SK-N-SH (cell line): ENCODE measurements at regions not wholly inside any gene's neighbourhood (a gene's known extent, or its start where the extent isn't known, plus 50 kb on each side); places are given as distances from the start of the nearest gene placed in this dataset.

Experiments
- CTCF ChIA-PET: fragments of 300-600, 350-600 bp; formaldehyde crosslinking; extraction: SDS; loops from one replicate; lab custom pipeline; 2021; lab: Yijun Ruan, JAX
- POLR2A ChIA-PET: fragments of 350-600 bp; sonication (Branson Sonifier 250); formaldehyde crosslinking; extraction: SDS; loops from one replicate; lab custom pipeline; 2020; ENCODE audit warnings: antibody characterized with exemption, inconsistent platforms; lab: Yijun Ruan, JAX
- DNase-seq: peaks from one replicate; pipeline ENCODE4 v3.0.0; 2012
- H2AFZ ChIP-seq: fragments of 200-600 bp; sonication (generic); 2 replicates; pipeline ENCODE4 v1.8.1; 2016; ENCODE audit warnings: antibody characterized with exemption, mild to moderate bottlenecking, low read depth
- H3F3A ChIP-seq: fragments of 200-600 bp; sonication (generic); replicated peaks from 2 replicates; pipeline ENCODE3; 2016; ENCODE audit warnings: antibody characterized with exemption, mild to moderate bottlenecking; ENCODE audit not compliant: insufficient read depth
- H3K27ac ChIP-seq, 2 experiments: fragments of 200-500 bp in 1 of 2; fragments of 200-600 bp in 1 of 2; sonication (Bioruptor generic) in 1 of 2; sonication (generic), shearing (Covaris generic) in 1 of 2; 2 replicates each; pipeline versions ENCODE4 v1.5.1 to v1.6.1; 2014 to 2016; ENCODE audit warnings: low read depth in 2 of 2, inconsistent platforms in 1 of 2, low read length in 1 of 2, mild to moderate bottlenecking in 1 of 2, mixed read lengths in 1 of 2
- H3K27me3 ChIP-seq: fragments of 200-600 bp; sonication (generic), shearing (Covaris generic); 2 replicates; pipeline ENCODE4 v1.6.1; 2016; ENCODE audit warnings: mixed run types; ENCODE audit not compliant: insufficient read depth
- H3K36me3 ChIP-seq, 2 experiments: fragments of 200-500 bp in 1 of 2; fragments of 200-600 bp in 1 of 2; sonication (Bioruptor generic) in 1 of 2; sonication (generic) in 1 of 2; replicated peaks in 1 of 2; 2 replicates each; pipeline versions ENCODE3 to v1.5.1; 2014 to 2016; ENCODE audit warnings: low read length in 1 of 2, mild to moderate bottlenecking in 1 of 2; ENCODE audit not compliant: insufficient read depth in 2 of 2, control insufficient read depth in 1 of 2
- H3K4me1 ChIP-seq, 2 experiments: fragments of 200-500 bp in 1 of 2; fragments of 200-600 bp in 1 of 2; sonication (Bioruptor generic) in 1 of 2; sonication (generic), shearing (Covaris generic) in 1 of 2; 2 replicates each; pipeline versions ENCODE4 v1.5.1 to v1.6.1; 2014 to 2016; ENCODE audit warnings: low read depth in 1 of 2, low read length in 1 of 2, mixed run types in 1 of 2; ENCODE audit not compliant: insufficient read depth in 2 of 2, control insufficient read depth in 1 of 2
- H3K4me2 ChIP-seq: fragments of 200-600 bp; sonication (generic), shearing (Covaris generic); 2 replicates; pipeline ENCODE4 v1.6.1; 2017; ENCODE audit warnings: mixed run types
- H3K4me3 ChIP-seq, 2 experiments: fragments of 200-500 bp in 1 of 2; fragments of 200-600 bp in 1 of 2; sonication (Bioruptor generic) in 1 of 2; sonication (generic), shearing (Covaris generic) in 1 of 2; 2 replicates each; pipeline versions ENCODE4 v1.5.1 to v1.8.1; 2014 to 2016; ENCODE audit warnings: low read depth in 2 of 2, inconsistent platforms in 1 of 2, low read length in 1 of 2, mild to moderate bottlenecking in 1 of 2, mixed read lengths in 1 of 2, moderate library complexity in 1 of 2
- H3K79me2 ChIP-seq: fragments of 200-600 bp; sonication (generic); 2 replicates; pipeline ENCODE4 v1.8.1; 2017; ENCODE audit warnings: mild to moderate bottlenecking; ENCODE audit not compliant: insufficient read depth
- H3K9ac ChIP-seq: fragments of 200-600 bp; sonication (generic); 2 replicates; pipeline ENCODE4 v1.6.1; 2017; ENCODE audit warnings: mixed run types
- H3K9me2 ChIP-seq: fragments of 200-600 bp; sonication (generic); 2 replicates; pipeline ENCODE4 v1.6.1; 2017; ENCODE audit warnings: mixed run types
- H3K9me3 ChIP-seq: fragments of 200-600 bp; sonication (generic); 2 replicates; pipeline ENCODE4 v1.6.1; 2017; ENCODE audit warnings: mixed run types, mild to moderate bottlenecking, moderate library complexity
- H4K20me1 ChIP-seq: fragments of 200-600 bp; sonication (generic); 2 replicates; pipeline ENCODE4 v1.6.1; 2017; ENCODE audit warnings: mild to moderate bottlenecking, mixed run types; ENCODE audit not compliant: insufficient read depth
- CHD2 ChIP-seq: fragments of 150-350 bp; IDR thresholded peaks from 2 replicates; pipeline ENCODE4 v1.6.1; 2018; ENCODE audit warnings: low read length; ENCODE audit not compliant: partially characterized antibody
- ELF1 ChIP-seq: IDR thresholded peaks from 2 replicates; pipeline ENCODE4 v1.4.0; 2012
- FOSL2 ChIP-seq: IDR thresholded peaks from 2 replicates; pipeline ENCODE4 v1.4.0; 2012; ENCODE audit warnings: low read depth, mild to moderate bottlenecking, moderate library complexity, borderline replicate concordance
- JUND ChIP-seq: IDR thresholded peaks from 2 replicates; pipeline ENCODE4 v1.4.0; 2012
- NRF1 ChIP-seq: IDR thresholded peaks from 2 replicates; pipeline ENCODE4 v1.6.1; 2012; ENCODE audit warnings: low read depth, mild to moderate bottlenecking, low read length
- RCOR1 ChIP-seq: fragments of 150-350 bp; IDR thresholded peaks from 2 replicates; pipeline ENCODE4 v1.6.1; 2017; ENCODE audit warnings: antibody characterized with exemption, low read length
- RFX5 ChIP-seq: IDR thresholded peaks from 2 replicates; pipeline ENCODE4 v1.6.1; 2012; ENCODE audit warnings: mild to moderate bottlenecking, improper control_type of control experiment, low read length
- RXRA ChIP-seq: IDR thresholded peaks from 2 replicates; pipeline ENCODE4 v1.4.0; 2012; ENCODE audit warnings: low read depth, mild to moderate bottlenecking, borderline replicate concordance
- SMC3 ChIP-seq: IDR thresholded peaks from 2 replicates; pipeline ENCODE4 v1.6.1; 2012; ENCODE audit warnings: low read depth, low read length, improper control_type of control experiment
- TCF12 ChIP-seq: IDR thresholded peaks from 2 replicates; pipeline ENCODE4 v1.4.0; 2012
- TEAD4 ChIP-seq: IDR thresholded peaks from 2 replicates; pipeline ENCODE4 v1.4.0; 2012; ENCODE audit warnings: mild to moderate bottlenecking, borderline replicate concordance; ENCODE audit not compliant: insufficient read depth
- WGBS: methylation state at CpG from one replicate; pipeline ENCODE4 v1.1.6; 2017; ENCODE audit warnings: low lambda C conversion rate; 5-methylcytosine and 5-hydroxymethylcytosine counted together
- TF ChIP-seq, protein P1 (sequence below): fragments of 150-350 bp; IDR thresholded peaks from 2 replicates; pipeline ENCODE4 v1.6.1; 2016; ENCODE audit warnings: mild to moderate bottlenecking, low read depth, low read length
- TF ChIP-seq, protein P2 (sequence below): fragments of 200-600 bp; sonication (generic); IDR thresholded peaks from 2 replicates; pipeline ENCODE4 v1.6.1; 2017; ENCODE audit warnings: antibody characterized with exemption, mild to moderate bottlenecking, moderate library complexity
- TF ChIP-seq, protein P3 (sequence below): IDR thresholded peaks from 2 replicates; pipeline ENCODE4 v1.6.1; 2012; ENCODE audit warnings: mild to moderate bottlenecking, low read depth, low read length, moderate library complexity
- TF ChIP-seq, protein P4 (sequence below): fragments of 150-350 bp; IDR thresholded peaks from 2 replicates; pipeline ENCODE4 v1.6.1; 2017; ENCODE audit warnings: antibody characterized with exemption, low read length, low read depth, borderline replicate concordance

DNA sequence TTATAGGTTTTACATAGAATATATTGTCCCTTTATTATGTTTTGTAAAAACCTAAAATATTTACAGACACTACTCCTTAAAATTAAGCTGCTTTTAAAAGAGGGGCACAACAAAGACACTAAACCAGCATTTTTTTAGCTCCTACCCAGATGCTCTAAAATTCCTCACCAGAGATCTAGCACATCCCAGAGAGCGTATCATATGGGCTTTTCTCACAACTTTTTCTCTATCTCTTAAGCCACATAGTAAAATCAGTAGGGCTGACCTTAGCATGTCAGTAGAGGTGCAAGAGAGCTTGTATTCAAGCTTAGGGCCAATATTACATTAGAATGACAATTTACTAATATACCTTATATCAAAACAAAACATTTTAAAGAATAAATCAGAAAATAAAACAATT is 216.3 kb downstream of the TMX3 start:
- no peak overlapping the region for H3K4me2 ChIP-seq
- no peak for DNase-seq
- no peaks in the 10 kb centered on the region for H3K9me3 ChIP-seq
- ChIA-PET POLR2A (no interaction called here), CTCF (interaction anchor here (0.8 kb wide), 1 partner anchor 103 kb away, joined by 3 read pairs; no protein-coding TSS in a partner anchor)
- H3K27me3 ChIP-seq: no peaks in the 10 kb centered on the region
- WGBS: 93% methylated on average over 1 of the region's 1 CpG
- no peak overlapping the region for H2AFZ ChIP-seq
- H3K9me2 ChIP-seq: no peaks in the 10 kb centered on the region
- H3K4me1 ChIP-seq: no peaks in the 10 kb centered on the region; a peak in 1 of 4 replicates
- no peak overlapping the region for H3K4me3 ChIP-seq
- no peaks in the 10 kb centered on the region for H3K79me2 ChIP-seq
- H3K27ac ChIP-seq: no peak overlapping the region
- H3K9ac ChIP-seq: no peak overlapping the region
- no peaks in the 10 kb centered on the region for H3K36me3 ChIP-seq
- H4K20me1 ChIP-seq: no peaks in the 10 kb centered on the region
- H3F3A ChIP-seq: no peaks in the 10 kb centered on the region
- TF ChIP-seq NRF1 (no peak), RFX5 (no peak), RCOR1 (no peak), TEAD4 (no peak)
- TF ChIP-seq, protein P1, sequence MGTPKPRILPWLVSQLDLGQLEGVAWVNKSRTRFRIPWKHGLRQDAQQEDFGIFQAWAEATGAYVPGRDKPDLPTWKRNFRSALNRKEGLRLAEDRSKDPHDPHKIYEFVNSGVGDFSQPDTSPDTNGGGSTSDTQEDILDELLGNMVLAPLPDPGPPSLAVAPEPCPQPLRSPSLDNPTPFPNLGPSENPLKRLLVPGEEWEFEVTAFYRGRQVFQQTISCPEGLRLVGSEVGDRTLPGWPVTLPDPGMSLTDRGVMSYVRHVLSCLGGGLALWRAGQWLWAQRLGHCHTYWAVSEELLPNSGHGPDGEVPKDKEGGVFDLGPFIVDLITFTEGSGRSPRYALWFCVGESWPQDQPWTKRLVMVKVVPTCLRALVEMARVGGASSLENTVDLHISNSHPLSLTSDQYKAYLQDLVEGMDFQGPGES: no peak
- TF ChIP-seq, protein P2, sequence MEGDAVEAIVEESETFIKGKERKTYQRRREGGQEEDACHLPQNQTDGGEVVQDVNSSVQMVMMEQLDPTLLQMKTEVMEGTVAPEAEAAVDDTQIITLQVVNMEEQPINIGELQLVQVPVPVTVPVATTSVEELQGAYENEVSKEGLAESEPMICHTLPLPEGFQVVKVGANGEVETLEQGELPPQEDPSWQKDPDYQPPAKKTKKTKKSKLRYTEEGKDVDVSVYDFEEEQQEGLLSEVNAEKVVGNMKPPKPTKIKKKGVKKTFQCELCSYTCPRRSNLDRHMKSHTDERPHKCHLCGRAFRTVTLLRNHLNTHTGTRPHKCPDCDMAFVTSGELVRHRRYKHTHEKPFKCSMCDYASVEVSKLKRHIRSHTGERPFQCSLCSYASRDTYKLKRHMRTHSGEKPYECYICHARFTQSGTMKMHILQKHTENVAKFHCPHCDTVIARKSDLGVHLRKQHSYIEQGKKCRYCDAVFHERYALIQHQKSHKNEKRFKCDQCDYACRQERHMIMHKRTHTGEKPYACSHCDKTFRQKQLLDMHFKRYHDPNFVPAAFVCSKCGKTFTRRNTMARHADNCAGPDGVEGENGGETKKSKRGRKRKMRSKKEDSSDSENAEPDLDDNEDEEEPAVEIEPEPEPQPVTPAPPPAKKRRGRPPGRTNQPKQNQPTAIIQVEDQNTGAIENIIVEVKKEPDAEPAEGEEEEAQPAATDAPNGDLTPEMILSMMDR: no peak

DNA sequence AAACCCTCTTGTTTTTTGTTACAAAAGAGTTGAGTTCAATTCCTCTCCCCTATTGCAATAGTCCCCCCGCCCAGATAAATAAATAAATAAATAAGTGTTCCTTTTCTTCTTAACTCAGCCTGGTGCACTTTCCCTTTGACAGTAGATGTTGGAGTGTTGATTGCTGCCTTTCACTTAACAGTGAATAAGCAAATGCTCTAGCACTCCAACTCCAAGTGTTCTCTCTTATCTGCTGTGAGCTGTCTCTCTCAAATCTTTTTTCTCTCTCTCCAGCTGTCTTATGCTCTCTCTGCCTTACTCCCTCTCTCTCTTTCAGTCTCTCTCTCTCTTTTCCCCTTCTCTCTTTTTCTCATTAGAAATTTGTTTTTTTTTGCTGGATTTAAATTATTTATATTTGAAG is 216.7 kb downstream of the TMX3 start:
- Histone ChIP-seq H3K4me1 (no peaks in the 10 kb centered on the region; a peak in 1 of 4 replicates), H3K4me2 (no peak overlapping the region), H3K9ac (no peak overlapping the region), H2AFZ (no peak overlapping the region), H3K27me3 (no peaks in the 10 kb centered on the region), H3K27ac (no peak overlapping the region), H3K9me2 (no peaks in the 10 kb centered on the region), H3K9me3 (no peaks in the 10 kb centered on the region), H3K4me3 (no peak overlapping the region), H4K20me1 (no peaks in the 10 kb centered on the region), H3K79me2 (no peaks in the 10 kb centered on the region), H3F3A (no peaks in the 10 kb centered on the region), H3K36me3 (no peaks in the 10 kb centered on the region)
- CTCF ChIA-PET: no interaction called here
- TF ChIP-seq, protein P3, sequence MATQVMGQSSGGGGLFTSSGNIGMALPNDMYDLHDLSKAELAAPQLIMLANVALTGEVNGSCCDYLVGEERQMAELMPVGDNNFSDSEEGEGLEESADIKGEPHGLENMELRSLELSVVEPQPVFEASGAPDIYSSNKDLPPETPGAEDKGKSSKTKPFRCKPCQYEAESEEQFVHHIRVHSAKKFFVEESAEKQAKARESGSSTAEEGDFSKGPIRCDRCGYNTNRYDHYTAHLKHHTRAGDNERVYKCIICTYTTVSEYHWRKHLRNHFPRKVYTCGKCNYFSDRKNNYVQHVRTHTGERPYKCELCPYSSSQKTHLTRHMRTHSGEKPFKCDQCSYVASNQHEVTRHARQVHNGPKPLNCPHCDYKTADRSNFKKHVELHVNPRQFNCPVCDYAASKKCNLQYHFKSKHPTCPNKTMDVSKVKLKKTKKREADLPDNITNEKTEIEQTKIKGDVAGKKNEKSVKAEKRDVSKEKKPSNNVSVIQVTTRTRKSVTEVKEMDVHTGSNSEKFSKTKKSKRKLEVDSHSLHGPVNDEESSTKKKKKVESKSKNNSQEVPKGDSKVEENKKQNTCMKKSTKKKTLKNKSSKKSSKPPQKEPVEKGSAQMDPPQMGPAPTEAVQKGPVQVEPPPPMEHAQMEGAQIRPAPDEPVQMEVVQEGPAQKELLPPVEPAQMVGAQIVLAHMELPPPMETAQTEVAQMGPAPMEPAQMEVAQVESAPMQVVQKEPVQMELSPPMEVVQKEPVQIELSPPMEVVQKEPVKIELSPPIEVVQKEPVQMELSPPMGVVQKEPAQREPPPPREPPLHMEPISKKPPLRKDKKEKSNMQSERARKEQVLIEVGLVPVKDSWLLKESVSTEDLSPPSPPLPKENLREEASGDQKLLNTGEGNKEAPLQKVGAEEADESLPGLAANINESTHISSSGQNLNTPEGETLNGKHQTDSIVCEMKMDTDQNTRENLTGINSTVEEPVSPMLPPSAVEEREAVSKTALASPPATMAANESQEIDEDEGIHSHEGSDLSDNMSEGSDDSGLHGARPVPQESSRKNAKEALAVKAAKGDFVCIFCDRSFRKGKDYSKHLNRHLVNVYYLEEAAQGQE: no peak
- TF ChIP-seq, protein P4, sequence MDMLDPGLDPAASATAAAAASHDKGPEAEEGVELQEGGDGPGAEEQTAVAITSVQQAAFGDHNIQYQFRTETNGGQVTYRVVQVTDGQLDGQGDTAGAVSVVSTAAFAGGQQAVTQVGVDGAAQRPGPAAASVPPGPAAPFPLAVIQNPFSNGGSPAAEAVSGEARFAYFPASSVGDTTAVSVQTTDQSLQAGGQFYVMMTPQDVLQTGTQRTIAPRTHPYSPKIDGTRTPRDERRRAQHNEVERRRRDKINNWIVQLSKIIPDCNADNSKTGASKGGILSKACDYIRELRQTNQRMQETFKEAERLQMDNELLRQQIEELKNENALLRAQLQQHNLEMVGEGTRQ: no peak
- TF ChIP-seq NRF1 (no peak), CHD2 (no peak), SMC3 (no peak), TCF12 (no peak), FOSL2 (no peak), ELF1 (no peak), JUND (no peak), RXRA (no peak), RCOR1 (no peak)
- TF ChIP-seq, protein P1: no peak
- TF ChIP-seq, protein P2: no peak
- POLR2A ChIA-PET: no interaction called here
- 78% methylated on average over 1 of the region's 1 CpG for WGBS
- DNase-seq: no peak
